ENCODE measurements at regions not wholly inside any gene's neighbourhood (a gene's known extent, or its start where the extent isn't known, plus 50 kb on each side); places are given as distances from the start of the nearest gene placed in this dataset.

DNA sequence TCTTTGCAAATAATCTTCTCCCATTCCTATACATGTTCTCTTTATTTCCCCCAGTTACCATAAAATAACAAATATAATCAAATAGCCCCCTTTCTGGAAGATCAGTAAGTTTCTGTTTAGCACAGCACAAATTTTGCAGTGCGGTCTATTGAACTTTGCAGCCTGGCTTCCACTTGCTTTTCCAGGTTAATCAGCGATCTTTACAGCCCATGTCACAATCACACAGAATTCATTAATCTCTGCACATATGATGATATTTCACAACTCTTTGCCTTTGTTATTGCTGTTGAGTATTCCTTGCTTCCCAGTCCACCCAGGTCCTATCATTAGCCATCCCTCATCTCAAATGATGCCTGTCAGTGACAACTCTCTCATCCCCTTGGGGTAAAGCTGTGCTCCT lies 2358.0 kb downstream of the PCDH7 start:
- no peak overlapping the region for H3K27ac ChIP-seq
- no peak overlapping the region for H3K4me2 ChIP-seq
- H3K4me3 ChIP-seq = no peak overlapping the region
- no peaks in the 10 kb centered on the region for H3K27me3 ChIP-seq
- H3K4me1 ChIP-seq (ENCODE audit: insufficient read depth) = peaks cover 7% of the 10 kb centered on the region
- no peaks in the 10 kb centered on the region for H3K36me3 ChIP-seq (replicated peaks; ENCODE audit: insufficient read depth, low read depth)
- H3K79me2 ChIP-seq = no peaks in the 10 kb centered on the region
- no peak overlapping the region for H2AFZ ChIP-seq
- no peaks in the 10 kb centered on the region for H4K20me1 ChIP-seq (ENCODE audit: insufficient read depth, poor library complexity, severe bottlenecking)
- no peak for TF ChIP-seq EZH2phosphoT487 (IDR thresholded peaks at IDR 0.05; ENCODE audit: low read depth, severe bottlenecking, unreplicated experiment)
- no peak for TF ChIP-seq EZH2 (IDR thresholded peaks at IDR 0.05; ENCODE audit: borderline replicate concordance)
- no peak for TF ChIP-seq CTCF (IDR thresholded peaks at IDR 0.05; ENCODE audit: poor library complexity)
- H3K9me2 ChIP-seq (replicated peaks; ENCODE audit: insufficient read depth) = no peaks in the 10 kb centered on the region
- no peaks in the 10 kb centered on the region for H3K9me3 ChIP-seq (ENCODE audit: low read depth)
- no peak for DNase-seq (ENCODE audit: low spot score)
- WGBS (ENCODE audit: low lambda C conversion rate, missing lambda C conversion rate) = 92% methylated on average over 2 of the region's 2 CpGs

GRCh38 chr4:33080275-33080674 lies 2360.1 kb downstream of the PCDH7 start:
- Histone ChIP-seq H3K36me3 (replicated peaks; ENCODE audit: insufficient read depth, low read depth) (no peaks in the 10 kb centered on the region), H3K79me2 (no peaks in the 10 kb centered on the region), H3K4me2 (no peak overlapping the region), H3K9me3 (ENCODE audit: low read depth) (no peaks in the 10 kb centered on the region), H3K27ac (no peak overlapping the region), H4K20me1 (ENCODE audit: insufficient read depth, poor library complexity, severe bottlenecking) (no peaks in the 10 kb centered on the region), H3K9me2 (replicated peaks; ENCODE audit: insufficient read depth) (no peaks in the 10 kb centered on the region), H3K4me1 (ENCODE audit: insufficient read depth) (no peaks in the 10 kb centered on the region), H3K27me3 (no peaks in the 10 kb centered on the region), H3K4me3 (no peak overlapping the region), H2AFZ (no peak overlapping the region)
- WGBS (ENCODE audit: low lambda C conversion rate, missing lambda C conversion rate) = 91% methylated on average over 2 of the region's 2 CpGs
- TF ChIP-seq CTCF (IDR thresholded peaks at IDR 0.05; ENCODE audit: poor library complexity) = no peak
- TF ChIP-seq EZH2 (IDR thresholded peaks at IDR 0.05; ENCODE audit: borderline replicate concordance) = no peak
- no peak for TF ChIP-seq EZH2phosphoT487 (IDR thresholded peaks at IDR 0.05; ENCODE audit: low read depth, severe bottlenecking, unreplicated experiment)
- no peak for DNase-seq (ENCODE audit: low spot score)

DNA sequence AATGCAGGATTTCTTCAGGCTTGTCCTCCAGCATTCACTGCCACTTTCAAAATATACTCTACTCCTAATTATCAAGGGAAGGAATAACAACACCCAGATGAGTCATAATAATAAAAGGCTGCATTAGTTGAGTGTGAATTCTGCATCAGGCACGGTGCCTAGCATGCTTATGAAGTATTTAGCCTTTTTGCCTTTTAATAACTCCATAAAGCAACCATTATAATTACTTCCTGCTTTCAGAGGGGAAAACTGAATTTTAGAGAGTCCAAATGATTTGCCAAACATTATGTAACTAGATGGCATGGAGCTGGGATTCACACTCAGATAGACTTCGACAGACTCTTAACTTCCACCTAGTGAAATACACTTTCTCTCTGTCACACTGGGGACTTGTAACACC lies 2365.5 kb downstream of the PCDH7 start:
- Histone ChIP-seq H2AFZ (no peak overlapping the region), H3K9me2 (replicated peaks; ENCODE audit: insufficient read depth) (no peaks in the 10 kb centered on the region), H3K9me3 (ENCODE audit: low read depth) (no peaks in the 10 kb centered on the region), H3K27me3 (no peaks in the 10 kb centered on the region), H4K20me1 (ENCODE audit: insufficient read depth, poor library complexity, severe bottlenecking) (no peaks in the 10 kb centered on the region), H3K4me1 (ENCODE audit: insufficient read depth) (no peaks in the 10 kb centered on the region), H3K27ac (no peak overlapping the region), H3K36me3 (replicated peaks; ENCODE audit: insufficient read depth, low read depth) (no peaks in the 10 kb centered on the region), H3K79me2 (no peaks in the 10 kb centered on the region), H3K4me3 (no peak overlapping the region), H3K4me2 (no peak overlapping the region)
- 73% methylated on average over 2 of the region's 2 CpGs for WGBS (ENCODE audit: low lambda C conversion rate, missing lambda C conversion rate)
- no peak for DNase-seq (ENCODE audit: low spot score)
- no peak for TF ChIP-seq EZH2phosphoT487 (IDR thresholded peaks at IDR 0.05; ENCODE audit: low read depth, severe bottlenecking, unreplicated experiment)
- no peak for TF ChIP-seq EZH2 (IDR thresholded peaks at IDR 0.05; ENCODE audit: borderline replicate concordance)
- TF ChIP-seq CTCF (IDR thresholded peaks at IDR 0.05; ENCODE audit: poor library complexity) = no peak
